GM21825 (cell line): ENCODE measurements at regions not wholly inside any gene's neighbourhood (a gene's known extent, or its start where the extent isn't known, plus 50 kb on each side); places are given as distances from the start of the nearest gene placed in this dataset.

Experiments
- ATAC-seq: cut with Tn5 transposase; IDR thresholded peaks from one replicate; pipeline ENCODE4 v1.9.1; 2021; ENCODE audit warnings: mild to moderate bottlenecking, moderate library complexity; ENCODE audit not compliant: unreplicated experiment

GRCh38 chr2:241924069-241924908, 54.8 kb downstream of the RTP5 start:
- ATAC-seq = no peak

GRCh38 chr2:241924909-241925250, 55.4 kb downstream of the RTP5 start:
- no peak for ATAC-seq

GRCh38 chr2:241925277-241925676, 55.7 kb downstream of the RTP5 start:
- no peak for ATAC-seq

GRCh38 chr2:241925821-241926441, 56.4 kb downstream of the RTP5 start:
- no peak for ATAC-seq

GRCh38 chr2:241926541-241927311, 57.2 kb downstream of the RTP5 start:
- ATAC-seq = no peak

- ATAC-seq = no peak
Observed at GRCh38 chr2:241929551-241930490, 60.3 kb downstream of the RTP5 start.

- ATAC-seq = no peak
Observed at GRCh38 chr2:241931084-241931975, 61.8 kb downstream of the RTP5 start.

- no peak for ATAC-seq
Observed at GRCh38 chr2:241931976-241932898, 62.7 kb downstream of the RTP5 start.

GRCh38 chr2:241932899-241933178, 63.3 kb downstream of the RTP5 start:
- no peak for ATAC-seq

- ATAC-seq = no peak
Observed at GRCh38 chr2:241933179-241933911, 63.8 kb downstream of the RTP5 start.

- no peak for ATAC-seq
Observed at GRCh38 chr2:241935314-241935713, 65.8 kb downstream of the RTP5 start.

GRCh38 chr2:241935774-241936173, 66.2 kb downstream of the RTP5 start:
- ATAC-seq = no peak

GRCh38 chr2:241936457-241937133, 67.1 kb downstream of the RTP5 start:
- no peak for ATAC-seq

GRCh38 chr2:241937297-241937696, 67.8 kb downstream of the RTP5 start:
- no peak for ATAC-seq

GRCh38 chr2:241939541-241939940, 70.0 kb downstream of the RTP5 start:
- ATAC-seq = no peak

GRCh38 chr2:241940329-241940728, 70.8 kb downstream of the RTP5 start:
- no peak for ATAC-seq

GRCh38 chr2:241941691-241942301, 72.3 kb downstream of the RTP5 start:
- ATAC-seq = no peak
